ENCODE measurements at regions not wholly inside any gene's neighbourhood (a gene's known extent, or its start where the extent isn't known, plus 50 kb on each side); places are given as distances from the start of the nearest gene placed in this dataset.
"Not testable (repeated sequence)": the region's sequence is repeated elsewhere in the genome, so short reads cannot be mapped to it uniquely, and the experiment has no call there.

DNA sequence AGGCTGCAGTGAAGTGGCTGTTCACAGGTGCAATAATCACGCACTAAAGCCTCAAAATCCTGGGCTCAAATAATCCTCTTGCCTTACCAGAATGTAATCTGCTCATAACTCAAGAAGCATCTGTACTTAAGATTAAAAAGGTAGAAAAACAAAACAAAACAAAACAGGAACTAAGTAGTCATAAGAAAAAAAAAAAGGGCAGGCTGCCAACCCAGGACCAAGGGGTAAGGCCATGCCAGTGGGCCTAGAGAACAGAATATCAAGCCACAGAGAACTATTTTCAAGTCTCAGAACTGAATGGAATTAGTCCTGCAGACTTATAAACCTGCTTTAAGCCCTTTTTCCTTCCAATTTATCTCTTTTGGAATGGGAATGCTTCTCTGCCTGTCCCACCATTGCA is 64.8 kb upstream of the TBC1D3K start:
- DNase-seq (ENCODE audit: low read depth) = no peak

DNA sequence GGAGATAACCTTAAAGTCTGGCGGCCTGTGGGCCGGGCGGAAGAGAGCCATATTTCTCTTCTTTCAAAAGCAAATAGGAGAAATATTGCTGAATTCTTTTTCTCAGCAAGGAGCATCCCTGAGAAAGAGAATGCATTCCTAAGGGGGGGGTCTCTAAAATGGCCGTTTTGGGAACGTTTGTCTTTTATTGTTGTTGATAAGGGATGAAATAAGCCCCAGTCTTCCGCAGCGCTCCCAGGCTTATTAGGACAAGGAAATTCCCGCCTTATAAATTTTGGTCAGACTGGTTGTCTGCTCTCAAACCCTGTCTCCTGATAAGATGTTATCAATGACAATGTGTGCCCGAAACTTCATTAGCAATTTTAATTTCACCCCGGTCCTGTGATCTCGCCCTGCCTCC is 65.8 kb upstream of the TBC1D3K start:
- DNase-seq (ENCODE audit: low read depth) = not testable (repeated sequence)

DNA sequence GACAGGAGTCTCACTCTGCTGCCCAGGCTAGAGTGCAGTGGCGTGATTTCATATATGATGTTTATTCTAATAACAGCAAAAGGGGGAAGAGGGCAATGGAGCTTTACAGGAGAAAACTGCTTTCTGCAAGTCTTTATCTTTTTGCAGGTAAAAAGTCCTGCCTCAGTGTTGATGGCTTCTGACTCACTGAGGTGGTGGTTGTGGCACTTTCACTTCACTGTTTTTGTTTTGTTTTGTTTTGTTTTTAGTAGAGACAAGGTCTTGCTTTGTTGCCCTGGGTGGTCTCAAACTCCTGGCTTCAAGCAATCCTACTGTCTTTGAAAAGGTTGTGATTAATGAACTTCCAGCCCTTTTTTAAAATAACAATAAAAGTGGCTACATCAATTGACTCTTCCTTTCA is 68.0 kb upstream of the TBC1D3K start:
- DNase-seq (ENCODE audit: low read depth) = no peak

DNA sequence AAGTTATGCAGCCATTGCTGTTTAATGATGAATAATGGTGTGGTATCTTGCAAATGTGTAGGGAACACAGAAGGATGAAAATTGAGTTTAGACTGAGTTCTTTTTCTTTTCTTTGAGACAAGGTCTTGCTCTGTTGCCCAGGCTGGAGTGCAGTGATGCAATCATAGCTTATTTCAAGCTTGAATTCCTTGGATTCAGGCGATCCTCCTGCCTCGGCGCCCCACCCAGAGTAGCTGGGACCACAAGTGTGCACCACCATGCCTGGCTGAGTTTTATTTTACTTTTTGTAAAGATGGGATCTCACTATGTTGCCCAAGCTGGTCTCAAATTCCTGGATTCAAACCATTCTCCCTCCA is 74.6 kb upstream of the TBC1D3K start:
- DNase-seq (ENCODE audit: low read depth) = no peak

DNA sequence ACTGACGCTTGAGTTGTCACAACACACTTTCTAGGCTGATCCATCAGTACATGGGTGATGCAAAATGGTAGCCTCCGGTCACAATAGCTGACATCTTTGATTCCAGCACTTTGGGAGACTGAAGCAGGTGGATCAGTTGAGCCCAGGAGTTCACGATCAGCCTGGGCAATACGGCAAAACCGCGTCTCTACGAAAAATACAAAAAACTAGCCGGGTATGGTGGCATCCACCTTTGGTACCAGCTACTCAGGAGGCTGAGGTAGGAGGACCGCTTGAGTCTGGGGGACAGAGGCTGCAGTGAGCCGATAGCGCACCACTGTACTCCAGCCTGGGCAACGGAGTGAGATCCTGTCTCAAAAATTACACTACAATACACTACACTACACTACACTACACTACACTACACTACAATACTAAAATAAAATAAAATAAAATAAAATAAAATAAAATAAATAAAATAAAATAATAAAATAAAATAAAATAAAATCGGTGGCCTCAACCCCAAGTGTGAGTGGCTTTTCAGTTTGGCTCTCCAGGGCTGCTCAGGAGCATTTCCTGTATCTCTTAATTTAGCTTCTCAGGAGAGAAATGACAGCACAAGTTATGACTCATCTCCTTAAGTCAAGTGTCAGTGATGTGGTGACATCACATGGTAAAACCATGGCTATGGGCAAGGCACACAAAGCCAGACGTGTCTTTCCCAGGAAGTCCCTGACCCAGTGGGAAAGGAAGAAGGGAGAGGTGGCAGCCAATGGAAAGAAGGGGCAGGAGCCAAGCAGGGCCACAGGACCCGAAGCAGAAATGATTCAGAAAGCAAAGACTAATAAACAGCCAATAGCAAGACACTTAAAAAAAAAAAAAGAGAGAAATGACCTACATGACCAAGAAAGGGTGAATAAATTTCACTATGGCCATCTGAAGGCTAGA is 75.3 kb upstream of the TBC1D3K start:
- no peak for DNase-seq (ENCODE audit: low read depth)

DNA sequence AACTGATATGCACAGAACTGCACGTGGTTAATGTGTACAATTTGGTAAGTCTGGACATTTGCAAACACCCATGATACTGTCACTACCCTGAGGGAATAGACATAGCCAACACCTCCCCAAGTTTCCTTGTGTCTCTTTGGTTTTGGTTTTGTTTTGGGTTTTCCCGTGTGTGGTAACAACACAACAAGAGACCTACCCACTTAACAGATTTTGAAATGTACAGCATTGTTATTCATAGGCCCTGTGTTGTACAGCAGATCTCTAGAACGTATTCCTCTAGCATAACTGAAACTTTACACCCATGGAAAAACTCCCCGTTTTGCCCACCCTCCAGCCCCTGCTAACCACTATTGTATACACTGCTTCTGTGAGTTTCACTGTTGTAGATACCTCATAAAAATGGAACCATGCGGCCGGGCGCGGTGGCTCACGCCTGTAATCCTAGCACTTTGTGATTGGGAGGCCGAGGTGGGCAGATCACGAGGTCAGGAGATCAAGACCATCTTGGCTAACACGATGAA is 76.3 kb upstream of the TBC1D3K start:
- no peak for DNase-seq (ENCODE audit: low read depth)

- no peak for DNase-seq (ENCODE audit: low read depth)
Measured at GRCh38 chr17:37847102-37847501, 77.1 kb upstream of the TBC1D3K start.

DNA sequence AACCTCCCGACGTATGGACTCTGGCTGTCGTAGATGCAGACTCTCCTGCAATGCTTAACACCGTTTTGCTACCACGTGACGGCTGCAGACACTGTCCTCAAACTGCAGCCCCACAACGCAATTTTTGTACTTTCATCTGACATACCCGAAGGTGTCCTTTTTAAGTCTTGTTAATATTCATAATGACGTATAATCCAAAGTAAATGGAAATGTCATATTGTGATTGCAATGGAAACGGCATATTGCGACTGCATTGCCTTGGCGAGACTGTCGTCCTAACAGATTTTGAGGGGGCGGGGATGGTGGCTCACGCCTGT is 79.3 kb upstream of the TBC1D3K start:
- DNase-seq (ENCODE audit: low read depth) = no peak

DNA sequence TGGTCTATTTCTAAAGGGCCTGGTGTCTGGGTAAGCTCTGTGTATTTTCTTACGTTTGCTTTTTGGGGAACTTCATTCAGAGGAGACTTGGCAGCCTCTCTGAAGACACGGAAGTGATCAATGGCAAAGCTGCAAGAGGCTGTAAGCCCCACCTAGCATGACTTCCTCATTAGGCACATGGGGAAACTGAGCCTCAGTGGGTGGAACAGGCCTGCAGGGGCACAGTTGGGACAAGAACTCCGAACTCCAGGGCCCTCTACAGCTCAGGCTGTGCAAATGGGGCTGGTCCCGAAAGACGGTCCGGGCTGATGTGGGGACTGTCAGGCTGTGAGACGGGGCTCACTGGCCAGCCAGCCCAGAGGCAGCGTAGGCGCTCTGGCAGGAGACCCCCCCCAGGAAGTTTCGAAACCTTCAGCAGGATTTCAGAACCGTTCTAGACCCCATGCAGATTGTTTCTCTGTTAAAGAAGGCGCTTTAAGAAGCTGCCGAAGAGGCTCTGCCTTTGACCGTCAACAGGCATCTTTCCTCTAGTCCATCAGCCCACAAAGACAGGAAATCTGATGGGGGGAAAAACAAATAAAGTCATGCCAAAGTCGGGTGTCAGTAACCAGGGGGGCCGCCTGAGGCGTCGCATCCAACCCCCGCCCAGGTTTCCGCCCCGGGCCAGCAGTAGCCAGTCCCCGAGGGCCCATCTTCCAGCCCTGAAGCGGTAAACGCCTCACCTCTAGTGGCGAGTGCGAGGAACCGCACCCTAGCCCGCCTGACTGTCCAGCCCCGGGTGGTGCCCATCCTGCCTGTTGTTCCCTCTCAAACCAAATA is 79.8 kb upstream of the TBC1D3K start:
- peak; percentile 20 for DNase-seq (ENCODE audit: low read depth)

GRCh38 chr17:37842401-37842800 is 81.8 kb upstream of the TBC1D3K start:
- DNase-seq (ENCODE audit: low read depth) = no peak

- no peak for DNase-seq (ENCODE audit: low read depth)
Measured at GRCh38 chr17:37841232-37841631, 83.0 kb upstream of the TBC1D3K start.

- no peak for DNase-seq (ENCODE audit: low read depth)
Measured at GRCh38 chr17:37840576-37840975, 83.6 kb upstream of the TBC1D3K start.

GRCh38 chr17:37839196-37839978 is 84.8 kb upstream of the TBC1D3K start:
- no peak for DNase-seq (ENCODE audit: low read depth)

- no peak for DNase-seq (ENCODE audit: low read depth)
Measured at GRCh38 chr17:37838276-37838675, 85.9 kb upstream of the TBC1D3K start.

DNA sequence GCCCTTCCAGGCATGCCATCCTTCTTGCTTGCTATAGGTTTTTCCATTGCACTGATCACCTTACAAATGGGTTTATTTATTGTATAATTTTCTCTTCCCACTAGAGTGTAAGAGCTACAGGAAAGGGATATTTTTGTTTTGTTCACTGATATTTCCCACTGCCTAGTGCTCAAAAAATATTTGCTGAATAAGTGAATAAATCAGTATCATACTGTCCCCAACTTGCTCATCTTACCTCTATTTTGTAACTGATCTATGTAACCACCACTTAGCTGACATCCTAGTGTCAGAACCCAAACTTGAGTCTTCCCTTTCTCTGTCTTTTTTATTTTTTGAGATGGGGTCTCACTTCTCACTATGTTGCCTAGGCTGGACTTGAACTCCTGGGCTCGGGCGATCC is 87.6 kb upstream of the TBC1D3K start:
- no peak for DNase-seq (ENCODE audit: low read depth)

GRCh38 chr17:37834168-37834567 is 89.3 kb upstream of the HNF1B start:
- no peak for DNase-seq (ENCODE audit: low read depth)

DNA sequence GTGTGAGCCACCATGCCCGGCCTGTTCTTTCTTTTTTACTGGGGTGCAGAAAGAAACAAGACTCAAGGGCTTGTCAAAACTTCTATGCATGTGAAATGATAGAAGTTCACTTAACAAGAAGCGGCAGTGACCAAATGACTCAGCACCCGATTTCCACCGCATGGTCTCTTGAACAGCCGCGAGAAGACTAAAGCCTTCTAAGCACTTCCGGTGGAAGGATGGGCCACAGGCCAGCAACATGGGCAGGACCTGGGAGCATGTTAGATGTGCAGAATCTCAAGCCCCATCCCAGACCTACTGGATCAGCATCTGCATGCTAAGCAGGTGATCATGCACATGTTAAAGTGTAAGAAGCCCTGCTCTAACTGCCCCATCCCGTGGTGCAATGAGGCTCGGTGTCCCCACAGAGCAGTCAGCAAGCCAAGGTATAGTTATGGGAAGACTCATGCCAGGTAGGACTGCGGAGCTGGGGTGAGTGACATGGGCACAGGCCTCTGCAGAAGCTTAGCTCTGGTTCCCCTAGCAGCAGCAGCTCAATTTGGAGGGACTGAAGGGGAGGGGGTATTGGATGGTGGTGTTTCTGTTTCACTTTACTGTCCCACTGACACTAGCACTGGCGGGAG is 88.5 kb upstream of the HNF1B start:
- no peak for DNase-seq (ENCODE audit: low read depth)

DNA sequence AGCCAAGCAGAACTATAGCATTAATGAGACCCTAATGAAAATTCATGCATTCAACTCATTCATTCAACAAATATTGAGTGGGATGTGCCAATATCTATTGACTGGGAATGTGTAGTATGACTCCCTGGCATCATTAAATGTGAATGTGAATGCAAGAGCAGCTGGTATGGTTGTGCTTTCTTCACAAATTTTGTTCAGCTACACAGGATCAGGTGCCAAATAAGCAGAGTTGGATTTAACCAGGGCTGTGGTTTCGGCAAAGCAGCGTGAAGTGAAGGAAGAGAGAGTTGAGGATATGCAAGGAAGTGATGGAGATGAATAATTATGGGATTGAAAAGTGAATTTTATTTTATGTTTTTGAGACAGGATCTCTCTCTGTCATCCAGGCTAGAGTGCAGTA is 87.1 kb upstream of the HNF1B start:
- no peak for DNase-seq (ENCODE audit: low read depth)

DNA sequence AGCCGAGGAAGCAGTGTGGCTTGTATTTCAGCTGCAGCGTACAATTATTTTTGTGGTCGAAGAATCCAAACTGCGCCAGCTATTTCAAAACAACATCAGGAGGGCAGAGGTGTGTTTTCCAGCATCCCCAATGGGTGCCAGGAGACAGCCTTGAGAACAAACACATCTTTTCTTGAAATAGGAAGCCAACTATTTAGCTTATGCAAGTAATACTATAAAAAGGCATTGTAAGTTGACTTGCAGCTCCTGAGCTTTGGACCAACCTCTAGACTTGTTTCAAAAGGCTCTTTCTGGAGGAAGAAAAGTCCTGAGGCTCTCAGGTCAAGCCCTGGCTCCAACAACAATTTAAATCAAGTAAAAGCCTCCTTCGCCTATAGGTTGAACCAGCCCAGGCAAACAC is 86.6 kb upstream of the HNF1B start:
- no peak for DNase-seq (ENCODE audit: low read depth)

DNA sequence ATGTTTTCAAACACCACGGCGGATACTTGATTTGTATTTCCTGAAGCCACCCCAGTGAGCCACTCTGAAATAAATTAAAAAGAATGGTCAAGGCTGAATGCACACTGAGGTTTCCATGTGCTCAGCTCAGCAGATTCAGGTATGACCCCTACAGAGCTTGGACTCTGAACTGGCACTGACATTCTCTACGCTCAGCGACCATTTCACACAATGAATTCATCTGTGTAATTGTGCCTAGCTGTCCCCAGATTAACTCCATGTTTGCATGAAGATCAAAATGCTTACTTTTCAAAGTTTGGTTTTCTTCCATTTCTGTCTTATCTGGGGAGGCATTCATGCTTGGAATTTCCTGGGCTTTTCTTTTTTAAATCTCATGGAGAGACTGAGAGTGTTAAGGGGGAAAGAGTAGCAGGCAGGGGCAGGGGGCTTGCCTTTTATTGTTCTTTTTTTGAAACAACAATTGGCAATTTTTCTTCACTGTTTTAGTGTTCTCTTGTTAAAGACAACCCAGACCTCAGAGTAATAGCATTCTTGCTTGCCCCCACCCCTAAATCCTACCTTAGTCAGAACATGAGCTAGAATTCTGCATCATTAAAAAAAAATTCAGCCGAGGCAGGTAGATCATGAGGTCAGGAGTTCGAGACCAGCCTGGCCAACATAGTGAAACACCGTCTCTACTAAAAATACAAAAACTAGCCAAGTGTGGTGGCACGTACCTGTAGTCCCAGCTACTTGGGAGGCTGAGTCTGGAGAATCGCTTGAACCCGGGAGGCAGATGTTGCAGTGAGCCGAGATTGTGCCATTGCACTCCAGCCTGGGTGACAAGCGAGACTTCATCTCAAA is 85.5 kb upstream of the HNF1B start:
- no peak for DNase-seq (ENCODE audit: low read depth)

GRCh38 chr17:37829592-37830123 is 84.8 kb upstream of the HNF1B start:
- DNase-seq (ENCODE audit: low read depth) = no peak

All from activated gamma-delta T cell treated with anti-CD3 and anti-CD28 coated beads, Interleukin-2, amount 50 U/mL, for 16 hours (primary cell).